Stomach (tissue), 8 donors: ENCODE measurements at regions not wholly inside any gene's neighbourhood (a gene's known extent, or its start where the extent isn't known, plus 50 kb on each side); places are given as distances from the start of the nearest gene placed in this dataset.

ENCODE experiments used
- DNase-seq, 2 donors: peaks; one replicate each; pipeline versions ENCODE4 v3.0.0 to v3.0.0-alpha.2; 2013 to 2019
- H3K27ac ChIP-seq, 5 donors: fragments of 200-600 bp in 4 of 5; sonication (generic) in 4 of 5; one replicate each; pipeline ENCODE4 v1.5.1; 2013 to 2019; ENCODE audit warnings: mild to moderate bottlenecking in 1 of 5, moderate library complexity in 1 of 5
- H3K27me3 ChIP-seq, 3 donors: fragments of 200-600 bp; sonication (generic); one replicate each; pipeline ENCODE4 v1.5.1; 2017 to 2019; ENCODE audit warnings: mixed run types in 1 of 3
- H3K36me3 ChIP-seq, 4 donors: fragments of 200-600 bp; sonication (generic); 1 replicate in 3 of 4; 2 replicates in 1 of 4; pipeline ENCODE4 v1.5.1; 2016 to 2019
- H3K4me1 ChIP-seq, 4 donors: fragments of 200-600 bp; sonication (generic); one replicate each; pipeline ENCODE4 v1.5.1; 2016 to 2019
- H3K4me3 ChIP-seq, 4 donors: fragments of 200-600 bp; sonication (generic) in 3 of 4; one replicate each; pipeline ENCODE4 v1.5.1; 2016 to 2019; ENCODE audit warnings: mild to moderate bottlenecking in 1 of 4
- H3K9me3 ChIP-seq, 4 donors: fragments of 200-600 bp; sonication (generic); one replicate each; pipeline ENCODE4 v1.5.1; 2016 to 2019
- EP300 ChIP-seq: sonication (generic); formaldehyde crosslinking; IDR thresholded peaks from one replicate; pipeline ENCODE4 v1.6.1; 2017; ENCODE audit warnings: antibody characterized with exemption
- POLR2A ChIP-seq, 4 donors: fragments of 450-650 bp; IDR thresholded peaks; one replicate each; pipeline ENCODE4 v1.6.1; 2016; ENCODE audit warnings: antibody characterized with exemption in 4 of 4, control low read depth in 2 of 4, mild to moderate bottlenecking in 1 of 4, moderate library complexity in 1 of 4
- POLR2AphosphoS5 ChIP-seq, 3 donors: sonication (generic); formaldehyde crosslinking; IDR thresholded peaks; one replicate each; pipeline ENCODE4 v1.6.1; 2016; ENCODE audit warnings: antibody characterized with exemption in 3 of 3
- WGBS, 5 donors: extraction: QIAGEN DNeasy Blood & Tissue Kit in 3 of 5; methylation state at CpG; one replicate each; pipeline versions ENCODE4 v1.1.5 to v1.1.7; 2013 to 2018; 5-methylcytosine and 5-hydroxymethylcytosine counted together
- intact Hi-C: fragments of 100-400 bp; cut with DNase I; formaldehyde crosslinking; loops from one replicate; pipeline ENCODE4 v1.15.1; 2023; ENCODE audit warnings: low total_unique reads
- TF ChIP-seq, protein P1 (sequence below), 7 experiments: fragments of 450-650 bp in 4 of 7; fragments of 200-600 bp in 3 of 7; sonication (generic) in 3 of 7; IDR thresholded peaks; one replicate each; pipeline ENCODE4 v1.5.1; 2016 to 2019; ENCODE audit warnings: antibody characterized with exemption in 7 of 7, control low read depth in 2 of 7, mild to moderate bottlenecking in 1 of 7
- donor health status: healthy with polysubstance abuse.
- donor health status: Bipolar disorder and iron deficiency.
- donor health status: healthy.

DNA sequence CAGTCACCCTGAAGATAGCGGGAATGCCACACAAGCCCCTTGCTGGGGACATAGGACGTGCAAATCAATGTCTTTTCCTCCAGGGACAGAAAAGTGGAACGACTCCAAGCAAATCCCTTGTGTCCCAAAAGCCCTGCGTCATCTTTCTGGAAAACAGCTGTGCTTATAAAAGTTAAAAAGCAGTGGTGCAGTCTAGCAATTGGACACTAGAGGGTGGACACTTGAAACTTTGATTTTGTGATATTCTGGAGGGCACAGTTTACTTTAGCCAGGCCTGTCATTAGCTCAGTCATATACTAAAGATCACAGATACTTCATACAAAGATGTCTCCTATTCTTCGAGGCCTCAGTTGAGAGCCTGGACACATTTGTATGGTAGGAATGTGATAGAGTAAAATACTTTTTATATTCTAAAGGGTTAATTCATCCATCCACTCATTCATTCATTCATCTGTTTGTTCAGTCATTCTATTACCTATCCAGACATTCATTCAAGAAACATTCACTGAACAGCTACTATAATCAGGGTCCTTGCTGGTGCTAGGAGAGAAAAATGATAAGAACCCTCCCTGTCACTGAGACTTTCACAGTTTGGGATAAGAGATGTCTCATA lies 63.8 kb upstream of the ANKRD34C start:
- 60 to 65% (median 63%) methylated on average over 5 of the region's 5 CpGs for WGBS, 5 donors
- no peaks in the 10 kb centered on the region for H3K4me1 ChIP-seq
- peaks cover 3 to 11% (median 8%) of the 10 kb centered on the region in 4 donors for H3K9me3 ChIP-seq
- DNase-seq: no peak
- H3K27ac ChIP-seq: no peak overlapping the region
- H3K27me3 ChIP-seq: peaks cover 0 to 57% (median 0%) of the 10 kb centered on the region in 3 donors
- intact Hi-C loops: no loop called here
- TF ChIP-seq POLR2A (IDR thresholded peaks at IDR 0.05): no peak
- TF ChIP-seq EP300: no peak
- no peak for TF ChIP-seq POLR2AphosphoS5 (IDR thresholded peaks at IDR 0.05)
- TF ChIP-seq, protein P1, sequence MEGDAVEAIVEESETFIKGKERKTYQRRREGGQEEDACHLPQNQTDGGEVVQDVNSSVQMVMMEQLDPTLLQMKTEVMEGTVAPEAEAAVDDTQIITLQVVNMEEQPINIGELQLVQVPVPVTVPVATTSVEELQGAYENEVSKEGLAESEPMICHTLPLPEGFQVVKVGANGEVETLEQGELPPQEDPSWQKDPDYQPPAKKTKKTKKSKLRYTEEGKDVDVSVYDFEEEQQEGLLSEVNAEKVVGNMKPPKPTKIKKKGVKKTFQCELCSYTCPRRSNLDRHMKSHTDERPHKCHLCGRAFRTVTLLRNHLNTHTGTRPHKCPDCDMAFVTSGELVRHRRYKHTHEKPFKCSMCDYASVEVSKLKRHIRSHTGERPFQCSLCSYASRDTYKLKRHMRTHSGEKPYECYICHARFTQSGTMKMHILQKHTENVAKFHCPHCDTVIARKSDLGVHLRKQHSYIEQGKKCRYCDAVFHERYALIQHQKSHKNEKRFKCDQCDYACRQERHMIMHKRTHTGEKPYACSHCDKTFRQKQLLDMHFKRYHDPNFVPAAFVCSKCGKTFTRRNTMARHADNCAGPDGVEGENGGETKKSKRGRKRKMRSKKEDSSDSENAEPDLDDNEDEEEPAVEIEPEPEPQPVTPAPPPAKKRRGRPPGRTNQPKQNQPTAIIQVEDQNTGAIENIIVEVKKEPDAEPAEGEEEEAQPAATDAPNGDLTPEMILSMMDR (IDR thresholded peaks at IDR 0.05): no peak
- H3K4me3 ChIP-seq: no peak overlapping the region
- H3K36me3 ChIP-seq: no peaks in the 10 kb centered on the region

DNA sequence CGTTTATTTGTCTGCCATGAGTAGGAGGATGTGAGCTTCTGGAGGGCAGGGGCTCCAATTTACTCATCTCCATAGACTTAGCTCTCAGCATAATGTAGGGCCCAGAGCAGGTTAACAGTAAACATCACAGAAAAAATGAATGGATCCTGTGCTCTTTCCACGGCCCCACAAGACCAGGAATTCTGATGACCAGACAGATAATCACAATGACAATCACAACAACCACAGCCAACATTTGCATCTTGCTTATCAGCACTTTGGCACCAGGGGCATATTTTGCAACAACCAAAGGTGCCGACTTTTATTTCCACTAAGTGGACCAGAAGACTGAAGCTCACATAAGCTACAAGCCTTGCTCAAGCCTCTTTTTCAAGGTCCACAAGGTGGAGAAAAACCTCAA lies 68.9 kb upstream of the ANKRD34C start:
- 35 to 53% (median 48%) methylated on average over 3 of the region's 3 CpGs for WGBS, 5 donors
- H3K36me3 ChIP-seq: no peaks in the 10 kb centered on the region
- peaks cover 0 to 6% (median 0%) of the 10 kb centered on the region in 4 donors for H3K4me1 ChIP-seq
- no peak for DNase-seq
- H3K27me3 ChIP-seq: peaks cover 0 to 75% (median 27%) of the 10 kb centered on the region in 3 donors
- intact Hi-C loops: no loop called here
- H3K9me3 ChIP-seq: peaks cover 3 to 11% (median 8%) of the 10 kb centered on the region in 4 donors
- TF ChIP-seq, protein P1 (IDR thresholded peaks at IDR 0.05): no peak
- no peak for TF ChIP-seq POLR2A (IDR thresholded peaks at IDR 0.05)
- TF ChIP-seq EP300: no peak
- TF ChIP-seq POLR2AphosphoS5 (IDR thresholded peaks at IDR 0.05): no peak
- no peak overlapping the region for H3K4me3 ChIP-seq
- no peak overlapping the region for H3K27ac ChIP-seq

DNA sequence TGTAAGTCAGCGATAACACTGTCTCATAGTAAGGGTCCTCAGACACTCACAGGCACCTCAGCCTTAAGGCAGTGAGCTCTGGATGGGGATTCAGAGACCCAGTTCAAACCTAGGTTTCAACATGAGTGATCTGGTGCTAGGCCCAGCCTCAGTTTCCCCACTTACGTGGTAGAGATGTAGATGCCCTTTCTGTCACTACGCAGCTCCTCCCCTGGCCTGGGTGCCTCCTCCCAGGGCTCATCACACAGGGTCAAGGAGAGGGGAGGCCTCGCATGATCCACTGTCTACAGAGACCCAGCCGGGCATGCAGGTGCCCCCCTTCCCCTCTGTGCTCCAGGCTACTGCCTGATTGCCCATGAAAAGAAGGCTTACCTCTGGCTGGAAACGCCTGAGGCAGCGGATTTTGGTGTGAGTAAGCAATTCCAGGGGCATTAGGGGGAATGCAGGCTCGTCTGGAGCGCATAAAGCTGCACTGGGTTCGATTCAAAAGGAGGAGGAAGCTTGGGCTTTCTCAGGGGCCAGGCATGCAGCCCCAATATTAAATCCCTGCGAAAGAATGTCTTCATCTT lies 69.8 kb upstream of the ANKRD34C start:
- DNase-seq: no peak
- Histone ChIP-seq H3K4me3 (no peak overlapping the region), H3K27ac (no peak overlapping the region), H3K27me3 (peaks cover 0 to 84% (median 28%) of the 10 kb centered on the region in 3 donors), H3K9me3 (peaks cover 3 to 9% (median 7%) of the 10 kb centered on the region in 4 donors), H3K4me1 (peaks cover 0 to 6% (median 0%) of the 10 kb centered on the region in 4 donors), H3K36me3 (no peaks in the 10 kb centered on the region)
- intact Hi-C loops: no loop called here
- WGBS, 5 donors: 66 to 78% (median 72%) methylated on average over 11 of the region's 11 CpGs
- TF ChIP-seq, protein P1 (IDR thresholded peaks at IDR 0.05): no peak
- TF ChIP-seq EP300 (no peak), POLR2AphosphoS5 (IDR thresholded peaks at IDR 0.05) (no peak), POLR2A (IDR thresholded peaks at IDR 0.05) (no peak)

DNA sequence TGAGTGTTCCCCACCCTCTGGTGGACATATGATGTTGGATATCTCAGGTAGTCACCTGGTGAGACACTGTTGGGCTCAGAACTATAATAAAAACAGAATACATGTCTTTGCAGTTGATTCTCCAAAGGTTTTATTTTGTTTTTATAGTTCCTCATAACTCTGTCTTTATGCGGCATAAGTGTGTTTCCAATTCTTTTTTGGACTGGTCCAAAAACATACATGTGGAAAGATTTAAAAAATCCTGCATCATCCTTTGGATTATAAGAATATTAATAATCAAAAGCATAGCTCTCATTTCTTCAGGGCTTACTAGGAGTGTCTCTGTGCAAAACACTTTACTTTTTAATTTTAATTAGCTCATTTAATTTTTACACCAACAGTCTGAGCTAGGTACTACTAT lies 71.0 kb upstream of the ANKRD34C start:
- Histone ChIP-seq H3K4me3 (no peak overlapping the region), H3K27ac (no peak overlapping the region), H3K36me3 (no peaks in the 10 kb centered on the region), H3K27me3 (peaks cover 0 to 94% (median 28%) of the 10 kb centered on the region in 3 donors), H3K4me1 (peaks cover 0 to 6% (median 0%) of the 10 kb centered on the region in 4 donors), H3K9me3 (no peaks in the 10 kb centered on the region)
- intact Hi-C loops: no loop called here
- DNase-seq: no peak
- WGBS, 5 donors: 87 to 100% (median 93%) methylated on average over 1 of the region's 1 CpG
- TF ChIP-seq EP300 (no peak), POLR2A (IDR thresholded peaks at IDR 0.05) (no peak), POLR2AphosphoS5 (IDR thresholded peaks at IDR 0.05) (no peak)
- TF ChIP-seq, protein P1 (IDR thresholded peaks at IDR 0.05): no peak
